ENCODE measurements at regions not wholly inside any gene's neighbourhood (a gene's known extent, or its start where the extent isn't known, plus 50 kb on each side); places are given as distances from the start of the nearest gene placed in this dataset.

GRCh38 chr7:119959811-119960210 lies 313.2 kb upstream of the KCND2 start:
- H3K9me3 ChIP-seq (ENCODE audit: control insufficient read depth in 4 of 4, low read length in 3 of 4): no peaks in the 10 kb centered on the region
- H3K9ac ChIP-seq (ENCODE audit: low read depth in 1 of 2, low read length in 2 of 2): no peak overlapping the region
- H3K27me3 ChIP-seq (ENCODE audit: control insufficient read depth in 4 of 4, insufficient read depth in 4 of 4, low read length in 3 of 4): no peaks in the 10 kb centered on the region
- no peaks in the 10 kb centered on the region for H3K4me1 ChIP-seq (ENCODE audit: control insufficient read depth in 4 of 4, insufficient read depth in 4 of 4, low read length in 3 of 4)
- H3K4me3 ChIP-seq (ENCODE audit: low read depth in 1 of 3, low read length in 3 of 3): no peak overlapping the region
- WGBS: 67% methylated on average over 1 of the region's 1 CpG
- no peak overlapping the region for H3K27ac ChIP-seq (ENCODE audit: low read depth in 1 of 2, low read length in 2 of 2)
- no peak for DNase-seq (ENCODE audit: low spot score)
- H3K36me3 ChIP-seq (ENCODE audit: control insufficient read depth in 4 of 4, insufficient read depth in 3 of 4, low read depth in 1 of 4, low read length in 3 of 4): no peaks in the 10 kb centered on the region
- TF ChIP-seq FOXA2 (IDR thresholded peaks at IDR 0.05) (no peak), ATF3 (IDR thresholded peaks at IDR 0.05) (no peak), RAD21 (IDR thresholded peaks at IDR 0.05) (no peak), CTCF (IDR thresholded peaks at IDR 0.05; ENCODE audit: low read depth, low read length, missing input control) (no peak), HNF4G (IDR thresholded peaks at IDR 0.05) (no peak), HNF4A (conservative IDR thresholded peaks at IDR 0.05) (no peak), JUND (IDR thresholded peaks at IDR 0.05) (no peak), FOXA1 (IDR thresholded peaks at IDR 0.05) (no peak), ZBTB33 (IDR thresholded peaks at IDR 0.05) (no peak), EGR1 (IDR thresholded peaks at IDR 0.05; ENCODE audit: low read depth in 2 of 2) (no peak), GABPA (IDR thresholded peaks at IDR 0.05 in 1 of 2, conservative IDR thresholded peaks at IDR 0.05 in 1 of 2) (no peak), NR2F2 (IDR thresholded peaks at IDR 0.05) (no peak), REST (IDR thresholded peaks at IDR 0.05) (no peak), YY1 (IDR thresholded peaks at IDR 0.05) (no peak)

- Histone ChIP-seq H3K4me1 (ENCODE audit: control insufficient read depth in 4 of 4, insufficient read depth in 4 of 4, low read length in 3 of 4) (no peaks in the 10 kb centered on the region), H3K27ac (ENCODE audit: low read depth in 1 of 2, low read length in 2 of 2) (no peak overlapping the region), H3K9ac (ENCODE audit: low read depth in 1 of 2, low read length in 2 of 2) (no peak overlapping the region), H3K27me3 (ENCODE audit: control insufficient read depth in 4 of 4, insufficient read depth in 4 of 4, low read length in 3 of 4) (no peaks in the 10 kb centered on the region), H3K4me3 (ENCODE audit: low read depth in 1 of 3, low read length in 3 of 3) (no peak overlapping the region), H3K36me3 (ENCODE audit: control insufficient read depth in 4 of 4, insufficient read depth in 3 of 4, low read depth in 1 of 4, low read length in 3 of 4) (no peaks in the 10 kb centered on the region), H3K9me3 (ENCODE audit: control insufficient read depth in 4 of 4, low read length in 3 of 4) (no peaks in the 10 kb centered on the region)
- no peak for DNase-seq (ENCODE audit: low spot score)
- TF ChIP-seq RAD21 (IDR thresholded peaks at IDR 0.05) (no peak), ZBTB33 (IDR thresholded peaks at IDR 0.05) (no peak), MAX (IDR thresholded peaks at IDR 0.05) (no peak), HNF4G (IDR thresholded peaks at IDR 0.05) (no peak), JUND (IDR thresholded peaks at IDR 0.05) (no peak), YY1 (IDR thresholded peaks at IDR 0.05) (no peak), HNF4A (conservative IDR thresholded peaks at IDR 0.05) (no peak), FOXA1 (IDR thresholded peaks at IDR 0.05) (no peak), ATF3 (IDR thresholded peaks at IDR 0.05) (no peak), TAF1 (conservative IDR thresholded peaks at IDR 0.05) (no peak), CTCF (IDR thresholded peaks at IDR 0.05; ENCODE audit: low read depth, low read length, missing input control) (no peak), RXRA (IDR thresholded peaks at IDR 0.05) (no peak)
These were observed 309.3 kb upstream of the KCND2 start for GRCh38 chr7:119963654-119964053.

Data from liver (tissue), 8 donors.